ENCODE measurements at regions not wholly inside any gene's neighbourhood (a gene's known extent, or its start where the extent isn't known, plus 50 kb on each side); places are given as distances from the start of the nearest gene placed in this dataset.

GRCh38 chr2:220277445-220277975 is 650.1 kb downstream of the SLC4A3 start:
- Histone ChIP-seq H3K4me3 (ENCODE audit: low read length in 3 of 3) (no peak overlapping the region), H3K4me1 (ENCODE audit: control insufficient read depth in 2 of 3, insufficient read depth in 2 of 3, low read depth in 1 of 3, low read length in 3 of 3) (no peaks in the 10 kb centered on the region), H3K27ac (ENCODE audit: low read depth in 2 of 2, low read length in 2 of 2) (no peak overlapping the region), H3K9me3 (ENCODE audit: control insufficient read depth in 2 of 3, insufficient read depth in 1 of 3, low read length in 3 of 3) (no peaks in the 10 kb centered on the region), H3K9ac (ENCODE audit: low read length in 3 of 3) (no peak overlapping the region), H3K36me3 (ENCODE audit: control insufficient read depth in 2 of 3, insufficient read depth in 3 of 3, low read length in 3 of 3) (no peaks in the 10 kb centered on the region), H3K27me3 (ENCODE audit: control insufficient read depth, insufficient read depth, low read length) (no peaks in the 10 kb centered on the region)
- FAIRE-seq = no peak
- no peak for TF ChIP-seq CTCF (IDR thresholded peaks at IDR 0.05; ENCODE audit: borderline replicate concordance, extremely low read depth, insufficient read depth)
- intact Hi-C loops (cut with DNase I) = no loop called here
- no peak for DNase-seq

- no peaks in the 10 kb centered on the region for H3K27me3 ChIP-seq (ENCODE audit: control insufficient read depth, insufficient read depth, low read length)
- intact Hi-C loops (cut with DNase I) = no loop called here
- H3K9ac ChIP-seq (ENCODE audit: low read length in 3 of 3) = no peak overlapping the region
- no peak for FAIRE-seq
- no peak overlapping the region for H3K4me3 ChIP-seq (ENCODE audit: low read length in 3 of 3)
- TF ChIP-seq CTCF (IDR thresholded peaks at IDR 0.05; ENCODE audit: borderline replicate concordance, extremely low read depth, insufficient read depth) = no peak
- H3K36me3 ChIP-seq (ENCODE audit: control insufficient read depth in 2 of 3, insufficient read depth in 3 of 3, low read length in 3 of 3) = no peaks in the 10 kb centered on the region
- no peak for DNase-seq
- no peaks in the 10 kb centered on the region for H3K4me1 ChIP-seq (ENCODE audit: control insufficient read depth in 2 of 3, insufficient read depth in 2 of 3, low read depth in 1 of 3, low read length in 3 of 3)
- H3K27ac ChIP-seq (ENCODE audit: low read depth in 2 of 2, low read length in 2 of 2) = no peak overlapping the region
- no peaks in the 10 kb centered on the region for H3K9me3 ChIP-seq (ENCODE audit: control insufficient read depth in 2 of 3, insufficient read depth in 1 of 3, low read length in 3 of 3)
These were observed 650.6 kb downstream of the SLC4A3 start for GRCh38 chr2:220278022-220278421.

GRCh38 chr2:220279372-220279771 is 651.9 kb downstream of the SLC4A3 start:
- Histone ChIP-seq H3K27ac (ENCODE audit: low read depth in 2 of 2, low read length in 2 of 2) (no peak overlapping the region), H3K27me3 (ENCODE audit: control insufficient read depth, insufficient read depth, low read length) (no peaks in the 10 kb centered on the region), H3K9me3 (ENCODE audit: control insufficient read depth in 2 of 3, insufficient read depth in 1 of 3, low read length in 3 of 3) (no peaks in the 10 kb centered on the region), H3K36me3 (ENCODE audit: control insufficient read depth in 2 of 3, insufficient read depth in 3 of 3, low read length in 3 of 3) (no peaks in the 10 kb centered on the region), H3K9ac (ENCODE audit: low read length in 3 of 3) (no peak overlapping the region), H3K4me1 (ENCODE audit: control insufficient read depth in 2 of 3, insufficient read depth in 2 of 3, low read depth in 1 of 3, low read length in 3 of 3) (no peaks in the 10 kb centered on the region), H3K4me3 (ENCODE audit: low read length in 3 of 3) (no peak overlapping the region)
- DNase-seq = no peak
- intact Hi-C loops (cut with DNase I) = no loop called here
- FAIRE-seq = no peak
- no peak for TF ChIP-seq CTCF (IDR thresholded peaks at IDR 0.05; ENCODE audit: borderline replicate concordance, extremely low read depth, insufficient read depth)

GRCh38 chr2:220279840-220280239 is 652.4 kb downstream of the SLC4A3 start:
- H3K4me3 ChIP-seq (ENCODE audit: low read length in 3 of 3) = no peak overlapping the region
- no peak for TF ChIP-seq CTCF (IDR thresholded peaks at IDR 0.05; ENCODE audit: borderline replicate concordance, extremely low read depth, insufficient read depth)

More at GRCh38 chr2:220279840-220280239, 652.4 kb downstream of the SLC4A3 start:
- H3K27ac ChIP-seq (ENCODE audit: low read depth in 2 of 2, low read length in 2 of 2) = no peak overlapping the region
- no peak overlapping the region for H3K9ac ChIP-seq (ENCODE audit: low read length in 3 of 3)
- H3K4me1 ChIP-seq (ENCODE audit: control insufficient read depth in 2 of 3, insufficient read depth in 2 of 3, low read depth in 1 of 3, low read length in 3 of 3) = no peaks in the 10 kb centered on the region
- no peaks in the 10 kb centered on the region for H3K27me3 ChIP-seq (ENCODE audit: control insufficient read depth, insufficient read depth, low read length)
- intact Hi-C loops (cut with DNase I) = no loop called here
- FAIRE-seq (no peak), DNase-seq (no peak)
- no peaks in the 10 kb centered on the region for H3K36me3 ChIP-seq (ENCODE audit: control insufficient read depth in 2 of 3, insufficient read depth in 3 of 3, low read length in 3 of 3)
- no peaks in the 10 kb centered on the region for H3K9me3 ChIP-seq (ENCODE audit: control insufficient read depth in 2 of 3, insufficient read depth in 1 of 3, low read length in 3 of 3)

Measured in kidney (tissue), 13 donors.